DND-41 (cell line): ENCODE measurements at regions not wholly inside any gene's neighbourhood (a gene's known extent, or its start where the extent isn't known, plus 50 kb on each side); places are given as distances from the start of the nearest gene placed in this dataset.

Source experiments
- EZH2 ChIP-seq: IDR thresholded peaks from 3 replicates; pipeline ENCODE4 v1.6.1; 2012; ENCODE audit warnings: borderline replicate concordance, low read depth, mild to moderate bottlenecking, moderate library complexity, low read length, inconsistent platforms; ENCODE audit not compliant: severe bottlenecking
- TF ChIP-seq, protein P1 (sequence below): IDR thresholded peaks from 2 replicates; pipeline ENCODE4 v1.5.1; 2012; ENCODE audit warnings: borderline replicate concordance, low read length, moderate library complexity, mild to moderate bottlenecking; ENCODE audit not compliant: poor library complexity, severe bottlenecking; ENCODE audit errors: extremely low read depth

GRCh38 chr2:195500879-195501278 lies 156.1 kb upstream of the SLC39A10 start:
- TF ChIP-seq, protein P1, sequence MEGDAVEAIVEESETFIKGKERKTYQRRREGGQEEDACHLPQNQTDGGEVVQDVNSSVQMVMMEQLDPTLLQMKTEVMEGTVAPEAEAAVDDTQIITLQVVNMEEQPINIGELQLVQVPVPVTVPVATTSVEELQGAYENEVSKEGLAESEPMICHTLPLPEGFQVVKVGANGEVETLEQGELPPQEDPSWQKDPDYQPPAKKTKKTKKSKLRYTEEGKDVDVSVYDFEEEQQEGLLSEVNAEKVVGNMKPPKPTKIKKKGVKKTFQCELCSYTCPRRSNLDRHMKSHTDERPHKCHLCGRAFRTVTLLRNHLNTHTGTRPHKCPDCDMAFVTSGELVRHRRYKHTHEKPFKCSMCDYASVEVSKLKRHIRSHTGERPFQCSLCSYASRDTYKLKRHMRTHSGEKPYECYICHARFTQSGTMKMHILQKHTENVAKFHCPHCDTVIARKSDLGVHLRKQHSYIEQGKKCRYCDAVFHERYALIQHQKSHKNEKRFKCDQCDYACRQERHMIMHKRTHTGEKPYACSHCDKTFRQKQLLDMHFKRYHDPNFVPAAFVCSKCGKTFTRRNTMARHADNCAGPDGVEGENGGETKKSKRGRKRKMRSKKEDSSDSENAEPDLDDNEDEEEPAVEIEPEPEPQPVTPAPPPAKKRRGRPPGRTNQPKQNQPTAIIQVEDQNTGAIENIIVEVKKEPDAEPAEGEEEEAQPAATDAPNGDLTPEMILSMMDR: no peak
- TF ChIP-seq EZH2: no peak
